GM12874 (cell line): ENCODE measurements at regions not wholly inside any gene's neighbourhood (a gene's known extent, or its start where the extent isn't known, plus 50 kb on each side); places are given as distances from the start of the nearest gene placed in this dataset.

Experiments
- CTCF ChIP-seq: IDR thresholded peaks from 2 replicates; pipeline ENCODE4 v1.5.1; 2011; ENCODE audit warnings: low read depth, mild to moderate bottlenecking, control low read depth, low read length, moderate library complexity; ENCODE audit not compliant: insufficient read depth

GRCh38 chr5:94072116-94072515, 330.7 kb upstream of the POU5F2 start:
- no peak for TF ChIP-seq CTCF

DNA sequence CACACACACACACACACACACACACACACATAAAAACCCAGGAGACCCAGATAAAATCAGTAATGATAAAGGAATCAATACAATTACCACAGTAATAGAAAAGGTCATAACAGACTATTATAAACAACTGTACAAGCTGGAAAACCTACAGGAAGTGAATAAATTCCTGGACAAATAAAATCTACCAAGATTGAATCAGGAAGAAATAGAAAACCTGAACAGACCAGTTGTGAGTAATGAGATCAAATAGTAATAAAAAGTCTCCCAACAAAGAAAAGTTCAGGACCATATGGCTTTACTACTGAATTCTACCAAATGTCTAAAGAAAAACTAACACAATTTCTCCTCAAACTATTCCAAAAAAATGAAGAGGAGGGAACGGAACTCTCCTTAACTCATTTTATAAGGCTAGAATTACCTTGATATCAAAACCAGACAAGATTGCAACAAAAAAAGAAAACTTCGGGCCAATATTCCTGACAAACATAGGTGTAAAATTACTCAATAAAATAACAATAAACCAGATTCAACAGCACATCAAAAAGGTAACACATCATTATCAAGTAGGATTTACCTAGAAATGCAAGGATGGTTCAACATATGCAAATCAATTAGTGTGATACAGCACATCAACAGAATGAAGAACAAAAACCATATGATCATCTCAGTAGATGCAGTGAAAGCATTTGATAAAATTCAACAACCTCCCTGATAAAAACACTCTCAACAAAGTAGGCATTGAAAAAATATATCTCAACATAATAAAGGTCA, 325.2 kb upstream of the POU5F2 start:
- TF ChIP-seq CTCF = no peak

- TF ChIP-seq CTCF = no peak
These were observed 322.6 kb upstream of the POU5F2 start for GRCh38 chr5:94064025-94064424.

- no peak for TF ChIP-seq CTCF
These were observed 316.3 kb upstream of the POU5F2 start for GRCh38 chr5:94057655-94058054.

DNA sequence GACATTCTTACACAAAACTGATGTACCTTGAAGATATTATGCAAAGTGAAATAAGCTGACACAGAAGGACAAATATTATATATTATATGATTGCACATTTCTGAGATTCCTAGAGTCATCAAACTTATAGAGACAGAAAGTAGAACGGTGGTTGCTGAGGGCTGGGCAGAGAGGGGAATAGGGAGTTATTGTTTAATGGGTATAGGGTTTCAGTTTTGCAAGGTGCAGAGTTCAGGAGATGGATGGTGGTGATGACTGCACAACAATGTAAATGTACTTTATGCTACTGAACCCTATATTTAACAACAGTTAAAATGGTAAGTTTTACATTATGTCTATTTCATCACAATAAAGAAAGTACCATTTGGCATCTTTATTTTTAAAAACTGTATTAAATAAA, 315.8 kb upstream of the POU5F2 start:
- TF ChIP-seq CTCF = no peak

DNA sequence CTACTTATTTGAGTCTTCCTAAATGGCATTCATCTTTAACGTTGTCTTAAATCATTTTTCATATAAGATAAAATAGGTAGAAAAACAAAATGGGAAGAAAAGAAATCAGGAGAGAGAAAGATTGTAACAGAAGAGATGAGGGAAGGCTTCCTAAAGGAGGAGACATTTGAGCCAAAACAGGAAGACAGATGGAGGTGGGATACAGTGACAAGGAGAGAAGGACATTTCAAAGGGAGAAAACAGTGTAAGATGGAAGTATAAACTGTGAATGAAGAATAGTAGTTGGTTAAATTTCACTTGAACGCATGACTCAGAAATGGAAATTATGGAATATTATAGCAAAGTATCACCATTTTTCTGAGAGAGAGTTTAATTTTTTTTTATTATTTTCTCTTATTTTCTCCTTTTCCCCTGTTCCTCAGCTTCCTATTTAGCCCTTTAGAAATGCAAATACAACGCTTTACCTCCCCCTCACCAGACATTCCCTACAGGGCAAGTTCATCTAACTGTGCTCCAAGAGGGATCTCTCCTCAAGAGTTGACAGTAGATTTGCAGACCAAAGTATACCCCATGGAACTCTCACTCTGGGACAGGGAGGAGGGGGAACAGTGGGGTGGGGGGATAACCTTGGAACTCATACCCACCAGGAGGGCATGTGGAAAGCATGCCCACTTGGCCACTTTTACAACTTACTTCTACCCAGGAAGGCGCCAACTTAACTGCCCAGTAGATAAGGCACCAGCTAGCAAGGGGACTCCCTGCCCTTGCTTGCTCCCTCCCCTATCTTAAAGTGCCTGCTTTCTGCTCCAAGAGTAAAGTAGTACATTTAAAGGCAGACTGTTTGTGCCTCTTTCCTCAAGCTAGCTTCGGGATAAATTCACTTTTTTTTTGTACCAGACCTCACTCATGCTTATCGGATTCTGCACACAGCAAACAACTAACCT, 304.7 kb upstream of the POU5F2 start:
- TF ChIP-seq CTCF = no peak

- TF ChIP-seq CTCF = no peak
These were observed 301.9 kb upstream of the POU5F2 start for GRCh38 chr5:94043311-94043710.
